WI38 (cell line): ENCODE measurements at regions not wholly inside any gene's neighbourhood (a gene's known extent, or its start where the extent isn't known, plus 50 kb on each side); places are given as distances from the start of the nearest gene placed in this dataset.
"Not testable (repeated sequence)": the region's sequence is repeated elsewhere in the genome, so short reads cannot be mapped to it uniquely, and the experiment has no call there.

Experiments
- H3K4me3 ChIP-seq: 2 replicates; pipeline ENCODE4 v1.5.1; 2011; ENCODE audit warnings: low read depth, mild to moderate bottlenecking, control low read depth, low read length
- CTCF ChIP-seq: IDR thresholded peaks from 2 replicates; pipeline ENCODE4 v1.5.1; 2012; ENCODE audit warnings: low read depth, mild to moderate bottlenecking, control low read depth, low read length

GRCh38 chr2:180601016-180601415 lies 379.4 kb upstream of the UBE2E3 start:
- no peak for TF ChIP-seq CTCF
- no peak overlapping the region for H3K4me3 ChIP-seq

- no peak for TF ChIP-seq CTCF
- no peak overlapping the region for H3K4me3 ChIP-seq
These were observed 380.6 kb upstream of the UBE2E3 start for GRCh38 chr2:180599804-180600203.

- no peak for TF ChIP-seq CTCF
- no peak overlapping the region for H3K4me3 ChIP-seq
These were observed 383.2 kb upstream of the UBE2E3 start for GRCh38 chr2:180597179-180597578.

- TF ChIP-seq CTCF: no peak
- no peak overlapping the region for H3K4me3 ChIP-seq
These were observed 384.0 kb upstream of the UBE2E3 start for GRCh38 chr2:180596453-180596852.

- no peak for TF ChIP-seq CTCF
- no peak overlapping the region for H3K4me3 ChIP-seq
These were observed 388.5 kb upstream of the UBE2E3 start for GRCh38 chr2:180591947-180592346.

GRCh38 chr2:180591093-180591781 lies 389.2 kb upstream of the UBE2E3 start:
- not testable (repeated sequence) for H3K4me3 ChIP-seq

GRCh38 chr2:180583441-180584140 lies 396.8 kb upstream of the UBE2E3 start:
- no peak overlapping the region for H3K4me3 ChIP-seq
- TF ChIP-seq CTCF: no peak
